Superior temporal gyrus (tissue), 1 donor: ENCODE measurements at regions not wholly inside any gene's neighbourhood (a gene's known extent, or its start where the extent isn't known, plus 50 kb on each side); places are given as distances from the start of the nearest gene placed in this dataset.
"Not testable (repeated sequence)": the region's sequence is repeated elsewhere in the genome, so short reads cannot be mapped to it uniquely, and the experiment has no call there.

Experiments used
- DNase-seq: peaks from one replicate; pipeline ENCODE4 v3.0.0-alpha.2; 2016; ENCODE audit errors: extremely low spot score

DNA sequence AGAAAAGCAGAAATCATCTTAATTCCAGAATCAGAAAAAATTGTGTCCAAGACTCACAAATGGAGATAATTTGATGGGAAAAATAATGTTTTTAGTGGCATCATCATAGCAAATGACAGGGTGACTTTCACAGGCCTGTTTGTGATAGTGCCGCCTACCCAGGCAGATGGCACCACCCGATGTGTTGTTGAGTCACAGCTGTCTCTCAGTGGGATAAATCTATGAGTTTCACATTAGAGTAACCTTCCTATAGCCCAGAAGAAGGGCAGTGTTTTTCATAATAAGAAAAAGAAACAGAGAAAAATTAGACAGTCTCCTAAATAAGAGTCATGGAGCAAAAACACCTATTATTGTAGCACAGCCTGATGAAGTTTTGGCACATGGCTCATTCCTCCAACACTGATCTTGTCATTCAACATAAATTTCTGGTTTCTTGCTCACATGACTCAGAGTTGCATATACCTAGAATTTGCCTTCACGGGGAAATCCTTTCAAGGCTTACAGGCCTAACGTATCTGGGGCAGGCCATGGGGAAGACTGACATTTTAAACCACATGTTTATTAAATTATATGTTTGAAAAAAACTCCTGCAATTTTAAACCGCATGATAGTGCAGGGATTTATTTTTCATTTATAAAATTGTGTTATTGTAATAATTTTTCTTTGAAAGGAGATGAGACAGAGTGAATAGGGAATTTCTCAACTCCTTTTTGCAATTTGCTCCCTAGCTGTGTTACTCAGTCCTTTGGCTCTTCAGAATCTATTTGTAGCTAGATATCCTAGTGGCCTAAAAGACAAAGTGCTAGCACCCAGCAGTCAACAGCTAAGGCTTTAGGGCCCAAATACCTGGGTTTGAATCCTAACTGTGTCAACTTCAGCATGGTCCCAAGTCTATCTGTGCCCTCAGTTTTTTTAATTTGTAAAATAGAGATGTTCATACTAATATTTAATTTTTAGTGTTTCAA is 393.7 kb downstream of the NDFIP2 start:
- peak; percentile 45 for DNase-seq

- no peak for DNase-seq
These were observed 390.6 kb downstream of the NDFIP2 start for GRCh38 chr13:79871594-79871993.

- no peak for DNase-seq
These were observed 389.8 kb downstream of the NDFIP2 start for GRCh38 chr13:79870766-79871165.

GRCh38 chr13:79870123-79870522 is 389.2 kb downstream of the NDFIP2 start:
- DNase-seq, result no peak

DNA sequence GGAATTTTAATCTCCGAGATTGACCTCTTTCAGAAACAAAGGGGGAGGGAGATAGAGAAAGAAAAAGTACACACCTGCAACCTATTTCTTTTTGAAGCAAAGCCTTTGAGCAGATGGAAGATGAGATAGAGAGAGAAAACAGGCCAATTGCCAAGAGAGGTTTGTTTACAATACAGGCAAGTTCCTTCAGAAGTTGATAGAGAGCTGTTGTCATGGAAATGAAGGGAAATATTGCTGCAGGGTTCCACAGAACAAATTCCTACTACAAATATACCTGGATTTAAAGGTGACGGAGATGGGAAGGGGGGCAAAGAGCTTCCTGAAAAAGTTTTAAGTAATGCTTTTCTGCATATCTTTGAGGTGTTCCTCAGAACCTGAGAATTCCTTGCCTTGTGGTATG is 388.4 kb downstream of the NDFIP2 start:
- DNase-seq, result no peak

- DNase-seq, result no peak
These were observed 386.3 kb downstream of the NDFIP2 start for GRCh38 chr13:79867254-79867653.

GRCh38 chr13:79866436-79866835 is 385.5 kb downstream of the NDFIP2 start:
- no peak for DNase-seq

GRCh38 chr13:79862515-79862914 is 381.6 kb downstream of the NDFIP2 start:
- no peak for DNase-seq

DNA sequence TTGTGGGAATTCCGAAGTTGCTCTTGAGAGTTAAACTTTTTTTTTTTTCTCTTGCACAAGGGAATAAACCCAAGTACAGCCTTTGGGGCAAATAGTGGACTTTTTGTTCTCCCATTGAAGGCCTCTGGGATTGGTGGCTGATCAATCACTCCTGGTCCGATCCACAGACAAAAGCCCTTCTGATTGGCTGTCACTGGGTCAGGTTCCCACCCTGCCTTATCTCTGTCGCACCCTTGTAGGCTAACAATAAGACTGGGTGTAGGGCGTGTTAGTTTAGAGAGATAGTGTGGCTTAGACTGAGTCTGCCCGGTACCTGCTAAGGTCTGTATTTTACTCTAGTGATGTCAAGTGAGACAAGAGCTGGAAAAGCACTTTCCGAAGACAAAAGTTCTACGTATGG is 380.8 kb downstream of the NDFIP2 start:
- no peak for DNase-seq

- no peak for DNase-seq
These were observed 379.8 kb downstream of the NDFIP2 start for GRCh38 chr13:79860791-79861190.

GRCh38 chr13:79859756-79860155 is 378.8 kb downstream of the NDFIP2 start:
- no peak for DNase-seq

DNA sequence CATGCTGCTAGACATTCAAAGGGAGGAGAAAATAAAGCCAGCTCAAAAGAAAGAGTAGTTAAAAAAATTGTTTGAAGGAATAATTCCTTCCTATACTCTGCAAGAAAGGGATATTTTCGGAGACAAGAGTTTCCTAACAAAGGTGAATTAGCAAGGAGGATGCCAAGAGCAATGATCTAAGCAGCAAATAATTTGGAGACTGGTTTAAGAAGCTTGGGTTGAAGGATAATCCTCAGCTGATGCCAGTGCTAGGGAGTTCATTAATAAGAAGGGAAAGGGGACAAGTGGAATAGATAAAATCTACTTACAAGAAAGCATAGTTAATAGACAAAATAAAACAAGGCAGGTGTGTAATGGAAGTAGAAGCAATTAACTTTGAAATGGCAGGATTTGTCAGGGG is 372.3 kb downstream of the NDFIP2 start:
- DNase-seq, result no peak

DNA sequence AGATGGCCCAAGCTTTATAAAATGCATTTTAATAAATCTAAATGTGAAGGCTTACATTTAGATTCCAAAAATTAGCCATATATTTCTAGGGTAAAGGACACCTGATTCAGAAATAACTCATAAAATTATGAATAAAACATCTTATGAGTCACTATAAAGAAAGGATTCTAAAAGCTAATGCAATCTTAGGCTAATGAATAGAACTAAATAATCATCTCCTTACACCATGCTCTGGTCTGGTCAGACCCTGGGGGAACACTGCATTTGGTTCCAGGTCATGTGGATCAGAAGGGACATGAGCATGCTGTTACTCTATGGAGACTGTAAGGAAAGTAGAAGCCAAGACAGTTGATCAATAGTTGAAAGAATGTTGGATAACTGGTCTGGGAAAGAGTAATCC is 370.4 kb downstream of the NDFIP2 start:
- DNase-seq, result no peak

- DNase-seq, result no peak
These were observed 367.1 kb downstream of the NDFIP2 start for GRCh38 chr13:79847882-79848592.

GRCh38 chr13:79846386-79846785 is 365.4 kb downstream of the NDFIP2 start:
- DNase-seq, result no peak

GRCh38 chr13:79837741-79838450 is 356.9 kb downstream of the NDFIP2 start:
- no peak for DNase-seq

DNA sequence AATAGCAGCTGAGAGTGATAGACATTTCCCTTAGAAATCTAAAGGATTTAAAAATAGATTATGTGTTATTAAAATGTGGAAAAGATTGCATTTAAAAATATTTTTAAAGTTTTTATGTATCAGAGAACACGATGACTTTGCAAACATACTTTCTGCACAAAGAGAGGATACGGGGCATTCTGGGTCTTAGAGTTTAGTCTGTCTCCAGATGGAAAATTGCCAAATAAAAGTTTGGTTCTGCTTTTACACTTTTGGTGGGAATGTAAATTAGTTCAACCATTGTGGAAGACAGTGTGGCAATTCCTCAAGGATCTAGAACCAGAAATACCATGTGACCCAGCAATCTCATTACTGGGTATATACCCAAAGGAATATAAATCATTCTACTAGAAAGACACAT is 355.2 kb downstream of the NDFIP2 start:
- DNase-seq, result not testable (repeated sequence)

DNA sequence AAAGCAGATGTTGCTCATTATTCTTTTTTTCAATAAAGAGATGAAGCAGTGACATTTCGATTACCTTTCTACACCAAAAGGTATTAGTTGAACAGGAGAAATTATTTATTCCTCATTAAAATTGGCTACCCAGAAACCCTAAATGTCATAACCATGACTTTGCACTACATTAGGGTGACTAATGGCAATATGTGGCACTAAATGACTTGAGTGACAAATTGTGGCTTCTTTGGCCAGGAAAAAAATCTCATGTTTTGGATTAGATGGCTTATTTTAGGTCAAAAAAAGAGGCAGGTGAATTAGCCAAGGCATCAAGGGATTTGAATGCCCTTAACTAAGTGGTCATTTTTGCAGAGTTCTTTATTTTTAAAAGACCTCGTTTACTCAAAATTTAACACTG is 353.9 kb downstream of the NDFIP2 start:
- no peak for DNase-seq

DNA sequence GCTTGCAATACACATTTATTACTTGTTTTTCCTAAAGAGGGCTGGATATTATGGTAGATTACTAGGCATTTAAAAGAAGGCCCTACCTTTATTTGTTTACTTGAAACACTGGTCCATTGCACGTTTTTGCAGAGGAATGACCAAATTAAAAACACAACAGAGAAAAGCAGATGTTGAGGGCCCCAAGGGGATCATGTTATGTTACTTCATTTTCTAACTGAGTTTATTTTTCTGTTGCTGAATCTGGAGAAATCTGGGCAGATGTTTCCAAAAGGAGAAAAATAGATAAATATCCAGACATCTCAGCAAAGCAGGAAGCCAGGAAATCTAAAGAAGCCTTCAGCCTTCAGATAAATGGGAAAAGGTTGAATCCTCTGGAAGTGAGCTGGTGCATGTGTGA is 353.0 kb downstream of the NDFIP2 start:
- no peak for DNase-seq

GRCh38 chr13:79831556-79831955 is 350.6 kb downstream of the NDFIP2 start:
- DNase-seq, result no peak

DNA sequence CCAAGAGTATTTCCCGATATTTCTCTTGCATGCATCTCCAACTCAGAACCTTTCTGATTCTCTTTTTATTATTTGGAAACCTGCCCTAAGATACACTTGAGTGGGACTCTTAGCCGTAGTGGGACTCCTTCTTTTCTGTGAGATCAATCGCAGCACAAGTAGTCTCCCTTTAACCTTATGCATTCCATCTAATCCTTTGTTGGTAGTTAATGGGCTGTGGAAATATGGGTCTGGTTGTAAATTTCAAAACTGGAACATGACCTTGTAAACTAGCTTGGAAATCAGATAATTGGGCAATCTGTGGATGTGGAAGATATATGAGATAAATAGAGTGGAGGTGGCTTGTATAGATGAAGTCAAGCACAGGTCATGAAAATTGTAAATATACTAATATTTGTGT is 350.0 kb downstream of the NDFIP2 start:
- DNase-seq, result no peak

DNA sequence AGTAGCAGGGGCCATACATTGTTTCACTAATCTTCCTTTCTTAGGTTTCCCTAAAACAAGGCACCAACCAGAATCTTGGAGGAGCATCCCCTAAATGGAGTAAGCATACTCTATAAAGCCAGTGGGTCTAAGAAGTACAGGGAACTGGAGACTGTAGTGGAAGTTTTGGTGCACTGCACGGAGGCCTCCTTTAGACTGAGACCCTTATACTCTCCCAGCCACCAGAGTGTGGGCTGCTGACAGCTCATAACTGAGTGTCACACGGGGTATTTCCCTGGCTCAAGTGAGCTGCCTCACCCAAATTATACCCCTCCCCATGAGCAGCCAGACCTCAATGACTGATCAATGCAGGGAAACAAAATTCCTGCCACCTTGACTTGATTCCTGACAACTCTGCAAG is 349.5 kb downstream of the NDFIP2 start:
- DNase-seq, result no peak
